Prostate gland (tissue), 2 donors: ENCODE measurements at regions not wholly inside any gene's neighbourhood (a gene's known extent, or its start where the extent isn't known, plus 50 kb on each side); places are given as distances from the start of the nearest gene placed in this dataset.
"Not testable (repeated sequence)": the region's sequence is repeated elsewhere in the genome, so short reads cannot be mapped to it uniquely, and the experiment has no call there.

Experiments used
- DNase-seq: peaks from one replicate; pipeline ENCODE4 v3.0.0-alpha.2; 2019; ENCODE audit warnings: low spot score
- H3K27ac ChIP-seq, 2 donors: fragments of 200-600 bp; sonication (generic); 2 replicates each; pipeline ENCODE4 v1.5.1; 2017 to 2019
- H3K27me3 ChIP-seq: fragments of 200-600 bp; sonication (generic); replicated peaks from 2 replicates; pipeline ENCODE4 v1.5.1; 2019; ENCODE audit not compliant: insufficient read depth
- H3K36me3 ChIP-seq, 2 donors: fragments of 200-600 bp; sonication (generic); 1 replicate in 1 of 2; 2 replicates in 1 of 2; pipeline versions ENCODE4 v1.5.1 to v1.8.1; 2017 to 2019
- H3K4me1 ChIP-seq: fragments of 200-600 bp; sonication (generic); replicated peaks from 2 replicates; pipeline ENCODE4 v1.5.1; 2019
- H3K4me3 ChIP-seq, 2 donors: fragments of 200-600 bp; sonication (generic); 2 replicates each; pipeline ENCODE4 v1.5.1; 2017 to 2019
- H3K9me3 ChIP-seq: fragments of 200-600 bp; sonication (generic); 2 replicates; pipeline ENCODE4 v1.5.1; 2017
- POLR2A ChIP-seq: fragments of 450-650 bp; IDR thresholded peaks from one replicate; pipeline ENCODE4 v1.6.1; 2016; ENCODE audit warnings: antibody characterized with exemption, mild to moderate bottlenecking
- POLR2AphosphoS5 ChIP-seq: sonication (generic); formaldehyde crosslinking; IDR thresholded peaks from one replicate; pipeline ENCODE4 v1.6.1; 2017; ENCODE audit warnings: antibody characterized with exemption
- WGBS: methylation state at CpG from one replicate; pipeline ENCODE4 v1.1.5; 2018; 5-methylcytosine and 5-hydroxymethylcytosine counted together
- intact Hi-C: fragments of 100-400 bp; cut with DNase I; formaldehyde crosslinking; loops from one replicate; pipeline ENCODE4 v1.14.2; 2022
- TF ChIP-seq, protein P1 (sequence below), 4 experiments: fragments of 200-600 bp in 2 of 4; fragments of 450-650 bp in 2 of 4; sonication (generic) in 2 of 4; IDR thresholded peaks; 1 replicate in 3 of 4; 2 replicates in 1 of 4; pipeline ENCODE4 v1.5.1; 2016 to 2019; ENCODE audit warnings: antibody characterized with exemption in 4 of 4, mild to moderate bottlenecking in 2 of 4, moderate library complexity in 2 of 4

DNA sequence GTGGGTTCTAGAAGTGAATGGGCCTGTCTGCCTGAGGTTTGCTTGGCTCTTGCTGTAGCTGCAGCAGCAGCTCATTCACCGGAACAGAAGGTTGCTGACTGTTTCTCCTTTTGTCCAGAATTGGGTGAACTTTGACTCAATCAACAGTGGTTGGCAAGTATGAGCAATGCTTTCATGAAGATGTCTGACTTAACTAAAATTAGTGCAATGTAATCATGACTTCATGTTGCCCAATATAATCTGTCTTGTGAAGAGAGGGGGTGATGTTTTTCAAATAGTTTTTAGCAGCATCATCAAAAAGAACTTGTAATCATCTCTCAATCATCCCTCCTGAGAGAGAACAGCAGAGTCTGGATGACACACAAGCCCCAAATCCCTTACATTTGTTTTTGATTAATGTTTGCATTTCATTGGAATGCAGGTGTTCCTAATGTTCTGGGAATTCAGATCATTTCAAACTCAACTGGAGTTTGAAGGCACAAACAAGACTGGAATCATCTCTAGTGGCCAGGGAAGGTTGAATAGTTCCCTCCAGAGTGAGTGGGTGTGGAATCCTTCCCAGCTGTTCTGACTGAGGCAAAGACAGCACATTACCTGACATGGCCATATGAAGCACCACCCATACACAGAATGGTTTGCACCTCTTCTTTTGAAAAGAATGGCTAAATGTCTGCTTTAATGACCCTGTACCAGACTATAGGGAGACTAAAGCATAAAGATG lies 82.9 kb downstream of the HLX start:
- no peaks in the 10 kb centered on the region for H3K9me3 ChIP-seq
- intact Hi-C loops = no loop called here

DNA sequence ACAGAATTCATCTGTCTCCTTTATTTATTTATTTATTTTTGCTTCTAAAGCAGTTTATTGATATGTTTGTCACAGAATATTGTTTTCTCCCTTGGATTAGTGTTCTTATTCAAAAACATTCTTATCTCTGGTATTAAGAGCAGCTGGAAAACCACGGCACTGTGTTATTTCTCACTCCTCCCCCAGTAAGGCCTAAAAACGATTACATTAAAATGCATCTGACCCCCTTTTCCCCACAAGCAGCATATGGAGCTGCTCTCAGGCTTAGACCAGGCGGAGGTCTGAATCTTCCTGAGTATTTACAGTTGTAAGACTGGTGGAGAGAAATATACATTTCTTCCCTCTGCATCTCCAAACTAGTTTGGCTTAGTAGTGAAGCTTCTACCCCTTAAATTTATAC lies 86.8 kb downstream of the HLX start:
- 77% methylated on average over 3 of the region's 3 CpGs for WGBS
- no peaks in the 10 kb centered on the region for H3K27me3 ChIP-seq
- no peak overlapping the region for H3K27ac ChIP-seq
- H3K4me3 ChIP-seq = no peak overlapping the region
- intact Hi-C loops = no loop called here
- TF ChIP-seq POLR2AphosphoS5 = no peak
- TF ChIP-seq, protein P1, sequence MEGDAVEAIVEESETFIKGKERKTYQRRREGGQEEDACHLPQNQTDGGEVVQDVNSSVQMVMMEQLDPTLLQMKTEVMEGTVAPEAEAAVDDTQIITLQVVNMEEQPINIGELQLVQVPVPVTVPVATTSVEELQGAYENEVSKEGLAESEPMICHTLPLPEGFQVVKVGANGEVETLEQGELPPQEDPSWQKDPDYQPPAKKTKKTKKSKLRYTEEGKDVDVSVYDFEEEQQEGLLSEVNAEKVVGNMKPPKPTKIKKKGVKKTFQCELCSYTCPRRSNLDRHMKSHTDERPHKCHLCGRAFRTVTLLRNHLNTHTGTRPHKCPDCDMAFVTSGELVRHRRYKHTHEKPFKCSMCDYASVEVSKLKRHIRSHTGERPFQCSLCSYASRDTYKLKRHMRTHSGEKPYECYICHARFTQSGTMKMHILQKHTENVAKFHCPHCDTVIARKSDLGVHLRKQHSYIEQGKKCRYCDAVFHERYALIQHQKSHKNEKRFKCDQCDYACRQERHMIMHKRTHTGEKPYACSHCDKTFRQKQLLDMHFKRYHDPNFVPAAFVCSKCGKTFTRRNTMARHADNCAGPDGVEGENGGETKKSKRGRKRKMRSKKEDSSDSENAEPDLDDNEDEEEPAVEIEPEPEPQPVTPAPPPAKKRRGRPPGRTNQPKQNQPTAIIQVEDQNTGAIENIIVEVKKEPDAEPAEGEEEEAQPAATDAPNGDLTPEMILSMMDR (IDR thresholded peaks at IDR 0.05) = no peak
- no peak for TF ChIP-seq POLR2A
- H3K36me3 ChIP-seq = no peaks in the 10 kb centered on the region
- no peak for DNase-seq
- no peaks in the 10 kb centered on the region for H3K9me3 ChIP-seq
- H3K4me1 ChIP-seq = no peaks in the 10 kb centered on the region

More for the DNA sequence above, 82.9 kb downstream of the HLX start:
- no peak for DNase-seq
- Histone ChIP-seq H3K4me3 (no peak overlapping the region), H3K27ac (no peak overlapping the region), H3K36me3 (no peaks in the 10 kb centered on the region), H3K27me3 (no peaks in the 10 kb centered on the region), H3K4me1 (no peaks in the 10 kb centered on the region)
- no peak for TF ChIP-seq POLR2A
- no peak for TF ChIP-seq POLR2AphosphoS5
- TF ChIP-seq, protein P1 (IDR thresholded peaks at IDR 0.05) = no peak
- WGBS = 73% methylated on average over 1 of the region's 1 CpG

DNA sequence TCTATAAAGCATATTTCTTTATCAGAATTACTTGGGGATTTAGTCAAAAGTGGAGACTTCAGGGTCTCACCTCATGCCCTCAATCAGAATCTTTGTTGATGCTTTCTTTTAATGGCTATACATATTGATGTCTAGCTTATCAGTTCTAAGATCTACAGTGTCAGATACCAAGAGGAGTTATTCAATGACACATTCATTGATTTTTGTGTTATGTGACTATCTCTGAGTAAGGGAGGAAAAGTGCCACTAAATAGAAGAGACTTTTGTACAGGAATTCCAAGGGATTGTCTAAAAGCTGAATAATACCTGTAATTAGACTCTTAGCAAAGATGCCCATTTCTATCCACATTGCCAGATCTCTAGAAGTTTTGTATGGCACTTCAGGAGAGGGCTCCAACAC lies 87.2 kb downstream of the HLX start:
- no peak overlapping the region for H3K27ac ChIP-seq
- no peaks in the 10 kb centered on the region for H3K4me1 ChIP-seq
- no peaks in the 10 kb centered on the region for H3K36me3 ChIP-seq
- intact Hi-C loops = no loop called here
- no peak overlapping the region for H3K4me3 ChIP-seq
- TF ChIP-seq POLR2A (no peak), POLR2AphosphoS5 (no peak)
- TF ChIP-seq, protein P1 (IDR thresholded peaks at IDR 0.05) = no peak
- H3K27me3 ChIP-seq = no peaks in the 10 kb centered on the region
- no peaks in the 10 kb centered on the region for H3K9me3 ChIP-seq
- DNase-seq = no peak

DNA sequence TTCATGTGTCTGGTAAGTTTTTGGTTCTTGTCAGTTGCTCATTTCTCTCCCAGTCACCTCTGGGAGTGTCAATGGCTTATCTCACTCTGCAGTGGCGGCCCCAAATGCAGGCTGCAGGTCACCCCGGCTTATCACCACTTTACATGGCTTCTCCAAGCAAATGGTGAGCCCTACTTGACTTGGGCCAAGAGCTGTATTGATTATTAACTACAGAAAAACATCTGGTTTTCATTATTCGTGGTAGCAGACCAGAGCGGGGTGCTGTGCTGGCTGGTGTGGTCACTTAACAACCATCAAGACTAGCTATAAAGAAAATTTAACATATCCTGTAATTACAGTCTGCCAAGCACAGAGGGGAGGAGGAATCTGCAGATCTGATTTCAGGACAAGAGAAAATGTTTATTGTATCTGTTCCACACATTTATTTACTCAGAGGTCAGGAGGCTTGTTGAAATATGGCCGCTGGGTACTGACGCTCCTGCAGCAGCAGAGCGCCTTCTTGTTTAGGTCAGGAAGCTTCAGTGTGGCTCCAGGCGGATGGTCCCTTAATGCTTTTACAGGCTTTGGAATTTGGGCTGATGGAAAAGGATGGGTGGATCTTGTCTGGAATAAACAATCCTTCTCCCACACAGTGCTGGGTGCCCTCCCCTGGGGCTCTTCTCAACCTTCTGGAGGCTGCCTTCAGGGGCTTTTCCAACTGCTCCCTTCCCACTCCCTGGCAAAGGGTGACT lies 87.8 kb downstream of the HLX start:
- 51% methylated on average over 8 of the region's 8 CpGs for WGBS
- no peak for TF ChIP-seq POLR2AphosphoS5
- no peak for TF ChIP-seq POLR2A
- TF ChIP-seq, protein P1 (IDR thresholded peaks at IDR 0.05) = no peak
- H3K4me1 ChIP-seq = no peaks in the 10 kb centered on the region
- H3K27me3 ChIP-seq = no peaks in the 10 kb centered on the region
- no peak for DNase-seq
- H3K9me3 ChIP-seq = no peaks in the 10 kb centered on the region
- H3K27ac ChIP-seq = no peak overlapping the region
- no peaks in the 10 kb centered on the region for H3K36me3 ChIP-seq
- intact Hi-C loops = no loop called here
- H3K4me3 ChIP-seq = no peak overlapping the region

DNA sequence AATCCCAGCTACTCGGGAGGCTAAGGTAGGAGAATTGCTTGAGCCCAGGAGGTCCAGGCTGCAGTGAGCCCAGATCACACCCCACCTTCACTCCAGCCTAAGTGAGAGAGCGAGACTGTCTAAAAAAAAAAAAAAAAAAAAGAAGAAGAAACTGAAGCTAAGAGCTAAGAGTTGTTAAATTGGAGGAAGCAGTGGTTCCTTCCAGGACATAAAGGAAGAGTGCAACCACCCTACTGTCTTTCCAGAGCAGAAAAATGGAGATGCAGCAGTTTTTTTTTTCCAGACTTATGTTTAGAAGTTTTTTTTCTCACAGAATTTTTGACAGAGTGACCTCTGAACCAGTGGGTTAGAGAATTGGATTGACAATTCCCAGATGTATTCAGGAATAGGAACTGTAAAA lies 88.7 kb downstream of the HLX start:
- no peaks in the 10 kb centered on the region for H3K27me3 ChIP-seq
- no peak overlapping the region for H3K27ac ChIP-seq
- no peaks in the 10 kb centered on the region for H3K36me3 ChIP-seq
- 95% methylated on average over 2 of the region's 2 CpGs for WGBS
- H3K4me1 ChIP-seq = no peaks in the 10 kb centered on the region
- DNase-seq = no peak
- intact Hi-C loops = no loop called here
- H3K4me3 ChIP-seq = no peak overlapping the region
- H3K9me3 ChIP-seq = no peaks in the 10 kb centered on the region
- TF ChIP-seq, protein P1 (IDR thresholded peaks at IDR 0.05) = no peak
- TF ChIP-seq POLR2AphosphoS5 (no peak), POLR2A (no peak)

DNA sequence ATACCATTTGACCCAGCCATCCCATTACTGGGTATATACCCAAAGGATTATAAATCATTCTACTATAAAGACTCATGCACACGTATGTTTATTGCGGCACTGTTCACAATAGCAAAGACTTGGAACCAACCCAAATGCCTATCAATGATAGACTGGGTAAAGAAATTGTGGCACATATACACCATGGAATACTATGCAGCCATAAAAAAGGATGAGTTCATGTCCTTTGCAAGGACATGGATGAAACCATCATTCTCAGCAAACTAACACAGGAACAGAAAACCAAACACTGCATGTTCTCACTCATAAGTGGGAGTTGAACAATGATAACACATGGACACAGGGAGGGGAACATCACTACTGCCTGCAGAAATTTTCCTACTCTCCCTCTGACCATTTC lies 90.0 kb downstream of the HLX start:
- H3K9me3 ChIP-seq, H3K27ac ChIP-seq, DNase-seq, H3K36me3 ChIP-seq, H3K4me1 ChIP-seq, H3K27me3 ChIP-seq, intact Hi-C loops, H3K4me3 ChIP-seq: not testable (repeated sequence)
- WGBS = 92% methylated on average over 2 of the region's 2 CpGs
